IMR-90 (cell line): ENCODE measurements at regions not wholly inside any gene's neighbourhood (a gene's known extent, or its start where the extent isn't known, plus 50 kb on each side); places are given as distances from the start of the nearest gene placed in this dataset.

Source experiments
- ATAC-seq: fragments of 200-7000 bp; cut with Tn5 transposase; 2 replicates; pipeline ENCODE4 v1.9.1; 2020; ENCODE audit warnings: low read depth, mild to moderate bottlenecking, moderate library complexity
- BruUV-seq: library from RNA; stranded (reverse); fragments of 400-500 nt; replicated peaks from 2 replicates; lab custom pipeline; 2021; lab: Mats Ljungman, UMichigan
- CTCF ChIA-PET: fragments of 300-600 bp; formaldehyde crosslinking; extraction: SDS; loops from one replicate; lab custom pipeline; 2021; ENCODE audit warnings: antibody characterized with exemption; lab: Yijun Ruan, JAX
- POLR2A ChIA-PET: fragments of 300-600 bp; sonication (Branson Sonifier 250); formaldehyde crosslinking; loops from one replicate; lab custom pipeline; 2022; ENCODE audit warnings: antibody characterized with exemption; ENCODE audit not compliant: unreplicated experiment; lab: Charles Lee
- DNase-seq: peaks from one replicate; pipeline ENCODE4 v3.0.0; 2013
- H2AFZ ChIP-seq: replicated peaks from 2 replicates; pipeline ENCODE3; 2013; ENCODE audit warnings: low read length, mild to moderate bottlenecking; ENCODE audit not compliant: poor library complexity
- H2AK5ac ChIP-seq: 2 replicates; pipeline ENCODE4 v1.6.1; 2013; ENCODE audit warnings: low read depth, low read length, inconsistent platforms
- H2AK9ac ChIP-seq: replicated peaks from 2 replicates; pipeline ENCODE3; 2013; ENCODE audit warnings: mild to moderate bottlenecking, low read depth, low read length, moderate library complexity; ENCODE audit not compliant: poor library complexity
- H2BK120ac ChIP-seq: 2 replicates; pipeline ENCODE4 v1.6.1; 2013; ENCODE audit warnings: low read depth, low read length, inconsistent platforms
- H2BK15ac ChIP-seq: 3 replicates; pipeline ENCODE4 v1.6.1; 2013; ENCODE audit warnings: low read depth, low read length, inconsistent platforms
- H2BK20ac ChIP-seq: 2 replicates; pipeline ENCODE4 v1.6.1; 2013; ENCODE audit warnings: low read depth, mild to moderate bottlenecking, inconsistent platforms, low read length, moderate library complexity
- H2BK5ac ChIP-seq: 2 replicates; pipeline ENCODE4 v1.6.1; 2013; ENCODE audit warnings: mild to moderate bottlenecking, low read depth, low read length, inconsistent platforms; ENCODE audit not compliant: poor library complexity, severe bottlenecking
- H3K14ac ChIP-seq: replicated peaks from 2 replicates; pipeline ENCODE4 v1.6.1; 2013; ENCODE audit warnings: low read depth, low read length, inconsistent platforms
- H3K18ac ChIP-seq: 2 replicates; pipeline ENCODE4 v1.6.1; 2013; ENCODE audit warnings: low read depth, low read length, control low read depth
- H3K23ac ChIP-seq: 2 replicates; pipeline ENCODE4 v1.6.1; 2013; ENCODE audit warnings: low read depth, low read length, inconsistent platforms
- H3K27ac ChIP-seq: 2 replicates; pipeline ENCODE4 v1.5.1; 2013; ENCODE audit warnings: mild to moderate bottlenecking, control low read depth, low read length; ENCODE audit not compliant: insufficient read depth
- H3K27me3 ChIP-seq: 2 replicates; pipeline ENCODE4 v1.6.1; 2013; ENCODE audit warnings: low read length; ENCODE audit not compliant: control insufficient read depth, insufficient read depth
- H3K36me3 ChIP-seq: 2 replicates; pipeline ENCODE4 v1.6.1; 2013; ENCODE audit warnings: low read length, mixed read lengths; ENCODE audit not compliant: control insufficient read depth, insufficient read depth
- H3K4ac ChIP-seq: 2 replicates; pipeline ENCODE4 v1.6.1; 2013; ENCODE audit warnings: low read depth, low read length, inconsistent platforms
- H3K4me1 ChIP-seq: 2 replicates; pipeline ENCODE4 v1.6.1; 2013; ENCODE audit warnings: low read length, mixed read lengths; ENCODE audit not compliant: control insufficient read depth, insufficient read depth
- H3K4me2 ChIP-seq: 2 replicates; pipeline ENCODE4 v1.6.1; 2013; ENCODE audit warnings: low read depth, mild to moderate bottlenecking, control low read depth, low read length, moderate library complexity
- H3K4me3 ChIP-seq: 2 replicates; pipeline ENCODE4 v1.5.1; 2013; ENCODE audit warnings: low read depth, mild to moderate bottlenecking, control low read depth, low read length, moderate library complexity; ENCODE audit not compliant: insufficient read depth
- H3K56ac ChIP-seq: 2 replicates; pipeline ENCODE4 v1.6.1; 2013; ENCODE audit warnings: low read length, inconsistent platforms; ENCODE audit not compliant: insufficient read depth; ENCODE audit errors: extremely low read depth
- H3K79me1 ChIP-seq, 2 experiments: 2 replicates each; pipeline ENCODE4 v1.6.1; 2013; ENCODE audit warnings: low read length in 2 of 2, inconsistent platforms in 1 of 2, low read depth in 1 of 2
- H3K9ac ChIP-seq: 2 replicates; pipeline ENCODE4 v1.6.1; 2013; ENCODE audit warnings: low read depth, low read length, control low read depth
- H3K9me1 ChIP-seq: 2 replicates; pipeline ENCODE4 v1.6.1; 2013; ENCODE audit warnings: low read length, inconsistent platforms; ENCODE audit not compliant: insufficient read depth
- H3K9me3 ChIP-seq: 2 replicates; pipeline ENCODE4 v1.6.1; 2013; ENCODE audit warnings: low read length; ENCODE audit not compliant: control insufficient read depth, insufficient read depth
- H4K20me1 ChIP-seq: 2 replicates; pipeline ENCODE4 v1.6.1; 2013; ENCODE audit warnings: low read length, inconsistent platforms; ENCODE audit not compliant: insufficient read depth
- H4K5ac ChIP-seq: 2 replicates; pipeline ENCODE4 v1.6.1; 2013; ENCODE audit warnings: mild to moderate bottlenecking, low read depth, low read length, control low read depth
- H4K8ac ChIP-seq, 2 experiments: 2 replicates each; pipeline ENCODE4 v1.6.1; 2013; ENCODE audit warnings: low read depth in 2 of 2, low read length in 2 of 2, control low read depth in 1 of 2, inconsistent platforms in 1 of 2
- H4K91ac ChIP-seq: 2 replicates; pipeline ENCODE4 v1.6.1; 2013; ENCODE audit warnings: low read depth, low read length, inconsistent platforms; ENCODE audit not compliant: insufficient read depth
- MXI1 ChIP-seq: IDR thresholded peaks from 2 replicates; pipeline ENCODE4 v1.6.1; 2012; ENCODE audit warnings: low read depth, mild to moderate bottlenecking, low read length, moderate library complexity, borderline replicate concordance
- SMC3 ChIP-seq: fragments of 150-350 bp; IDR thresholded peaks from 2 replicates; pipeline ENCODE4 v1.6.1; 2016; ENCODE audit warnings: low read depth, mild to moderate bottlenecking, antibody characterized with exemption, low read length, moderate library complexity
- WGBS, 2 experiments: methylation state at CpG; one replicate each; pipeline versions ENCODE4 v1.1.5 to v1.1.7; 2013; ENCODE audit warnings: missing lambda C conversion rate in 2 of 2; ENCODE audit not compliant: insufficient read length in 1 of 2; ENCODE audit errors: extremely low coverage in 2 of 2; 5-methylcytosine and 5-hydroxymethylcytosine counted together
- dilution Hi-C: fragments of 300-500 bp; cut with HindIII; formaldehyde crosslinking; loops from one replicate; pipeline ENCODE4 v1.14.3; 2018; ENCODE audit warnings: low sequenced_read_pairs; ENCODE audit not compliant: unreplicated experiment
- in situ Hi-C: fragments of 300-500 bp; cut with MboI; formaldehyde crosslinking; loops from 3 replicates; pipeline ENCODE4 v1.14.3; 2019; ENCODE audit warnings: low sequenced_read_pairs, inconsistent platforms, mixed read lengths
- intact Hi-C: fragments of 100-400 bp; cut with micrococcal nuclease; formaldehyde crosslinking; loops from 2 replicates; pipeline ENCODE4 v1.10.0; 2022

DNA sequence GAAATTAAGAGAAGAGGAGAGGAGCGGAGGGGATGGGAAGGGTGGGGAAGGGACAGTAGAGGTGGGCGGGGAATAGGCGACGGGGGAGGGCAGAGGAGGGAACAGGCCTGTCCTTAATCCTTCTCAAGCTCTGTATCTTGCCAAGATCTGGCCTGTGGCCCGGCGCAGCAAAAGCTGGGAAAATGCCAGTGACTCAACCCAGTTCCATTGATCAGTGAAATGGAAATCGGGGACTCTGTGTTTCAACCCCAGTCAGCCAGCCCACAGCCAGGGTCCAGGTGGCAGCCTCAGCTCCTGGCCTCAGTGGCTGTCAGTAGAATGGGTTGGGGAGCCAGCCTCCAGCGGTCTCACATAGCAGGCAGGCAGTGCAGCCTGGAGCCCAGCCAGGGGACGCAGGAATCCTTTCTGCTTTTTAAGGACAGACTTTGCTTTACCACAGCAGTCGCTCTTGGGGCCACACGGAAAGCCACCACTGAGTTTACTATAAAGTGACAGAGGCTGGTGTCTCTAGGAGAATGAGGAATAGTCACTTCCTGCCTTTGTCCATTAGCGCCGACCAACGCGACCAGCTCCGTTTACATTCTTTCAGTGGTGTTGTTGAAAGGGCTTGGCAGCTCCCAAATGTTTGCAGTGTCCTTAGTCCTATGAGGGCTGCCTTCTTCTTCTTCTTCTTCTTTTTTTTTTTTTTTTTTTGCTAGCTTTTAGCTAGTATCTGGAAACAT, 128.0 kb downstream of the RIN2 start:
- Histone ChIP-seq H3K23ac (peak overlapping the region; percentile 81), H2BK120ac (peak overlapping the region; percentile 94), H3K18ac (peak overlapping the region; percentile 87), H2AFZ (peak overlapping the region; percentile 80), H3K9me1 (peaks cover 12% of the 10 kb centered on the region), H4K91ac (peak overlapping the region; percentile 91), H3K27ac (peak overlapping the region; percentile 100), H4K20me1 (no peaks in the 10 kb centered on the region), H2BK20ac (peak overlapping the region; percentile 95), H2AK5ac (peak overlapping the region; percentile 95), H4K8ac (peak overlapping the region; percentile 75 to 87), H3K36me3 (peaks cover 8% of the 10 kb centered on the region), H3K4ac (peak overlapping the region; percentile 97), H2BK15ac (peak overlapping the region; percentile 86; the same call in 2 of the 3 replicates), H3K56ac (peak overlapping the region; percentile 96), H3K27me3 (no peaks in the 10 kb centered on the region), H2AK9ac (peak overlapping the region; percentile 82), H3K79me1 (peaks cover 7 to 69% of the 10 kb centered on the region in 2 experiments; a peak in 3 of 4 replicates), H3K14ac (peak overlapping the region; percentile 97), H3K4me1 (peaks cover 33% of the 10 kb centered on the region), H3K4me3 (peak overlapping the region; percentile 57; the same call in 1 of the 2 replicates), H3K9ac (peak overlapping the region; percentile 96), H2BK5ac (peak overlapping the region; percentile 97), H3K9me3 (no peaks in the 10 kb centered on the region), H3K4me2 (peak overlapping the region; percentile 77), H4K5ac (peak overlapping the region; percentile 89)
- peak; percentile 61 for DNase-seq
- 9% methylated on average over 5 of the region's 16 CpGs; no CpG with 5 or more reads in 1 of the 2 experiments for WGBS, 2 experiments
- TF ChIP-seq MXI1 (0 out of 2 replicates have a peak, but pooled peaks have one; percentile 12), SMC3 (no peak)
- ATAC-seq: peak; percentile 28
- intact Hi-C loops: loop anchor here (1.0 to 5.0 kb wide), 4 partner anchors 71 to 193 kb away; no protein-coding TSS in a partner anchor
- POLR2A ChIA-PET: interaction anchor here (0.5 to 1.5 kb wide), 11 partner anchors 9 to 1829 kb away, joined by 3 to 18 read pairs (median 5); no protein-coding TSS in a partner anchor
- in situ Hi-C loops: loop anchor here (5.0 to 10.0 kb wide), 2 partner anchors 99 to 191 kb away; no protein-coding TSS in a partner anchor
- CTCF ChIA-PET: interaction anchor here (0.6 to 1.6 kb wide), 5 partner anchors 83 to 1520 kb away, joined by 3 to 7 read pairs (median 4); no protein-coding TSS in a partner anchor
- dilution Hi-C loops: no loop called here
- BruUV-seq: no TSS peak
